HG02798 (cell line): ENCODE measurements at regions not wholly inside any gene's neighbourhood (a gene's known extent, or its start where the extent isn't known, plus 50 kb on each side); places are given as distances from the start of the nearest gene placed in this dataset.

Experiments
- ATAC-seq: cut with Tn5 transposase; IDR thresholded peaks from one replicate; pipeline ENCODE4 v1.9.1; 2021; ENCODE audit warnings: mild to moderate bottlenecking; ENCODE audit not compliant: unreplicated experiment, poor library complexity

GRCh38 chr3:30069056-30069455 lies 537.3 kb upstream of the TGFBR2 start:
- ATAC-seq: no peak

- ATAC-seq: no peak
Observed at GRCh38 chr3:30073040-30073439, 533.4 kb upstream of the TGFBR2 start.

GRCh38 chr3:30073622-30074021 lies 532.8 kb upstream of the TGFBR2 start:
- ATAC-seq: no peak

- no peak for ATAC-seq
Observed at GRCh38 chr3:30075514-30075913, 530.9 kb upstream of the TGFBR2 start.

- no peak for ATAC-seq
Observed at GRCh38 chr3:30076899-30077298, 529.5 kb upstream of the TGFBR2 start.

GRCh38 chr3:30077746-30078145 lies 528.7 kb upstream of the TGFBR2 start:
- no peak for ATAC-seq

GRCh38 chr3:30078736-30079135 lies 527.7 kb upstream of the TGFBR2 start:
- no peak for ATAC-seq

- ATAC-seq: no peak
Observed at GRCh38 chr3:30081904-30082303, 524.5 kb upstream of the TGFBR2 start.

GRCh38 chr3:30082652-30083051 lies 523.7 kb upstream of the TGFBR2 start:
- ATAC-seq: no peak

GRCh38 chr3:30083315-30083714 lies 523.1 kb upstream of the TGFBR2 start:
- ATAC-seq: no peak

- ATAC-seq: no peak
Observed at GRCh38 chr3:30084316-30084715, 522.1 kb upstream of the TGFBR2 start.

- ATAC-seq: no peak
Observed at GRCh38 chr3:30084971-30085403, 521.4 kb upstream of the TGFBR2 start.

- ATAC-seq: no peak
Observed at GRCh38 chr3:30085486-30085885, 520.9 kb upstream of the TGFBR2 start.

- no peak for ATAC-seq
Observed at GRCh38 chr3:30091686-30092085, 514.7 kb upstream of the TGFBR2 start.

- ATAC-seq: no peak
Observed at GRCh38 chr3:30097022-30097650, 509.3 kb upstream of the TGFBR2 start.

- no peak for ATAC-seq
Observed at GRCh38 chr3:30098243-30098642, 508.2 kb upstream of the TGFBR2 start.

GRCh38 chr3:30098653-30099455 lies 507.5 kb upstream of the TGFBR2 start:
- ATAC-seq: no peak

- ATAC-seq: no peak
Observed at GRCh38 chr3:30102356-30102755, 504.0 kb upstream of the TGFBR2 start.

GRCh38 chr3:30103186-30103585 lies 503.2 kb upstream of the TGFBR2 start:
- ATAC-seq: no peak

GRCh38 chr3:30107531-30107930 lies 498.9 kb upstream of the TGFBR2 start:
- ATAC-seq: no peak

GRCh38 chr3:30112411-30112810 lies 494.0 kb upstream of the TGFBR2 start:
- ATAC-seq: no peak
